Small intestine (tissue), 7 donors: ENCODE measurements at regions not wholly inside any gene's neighbourhood (a gene's known extent, or its start where the extent isn't known, plus 50 kb on each side); places are given as distances from the start of the nearest gene placed in this dataset.

Source experiments
- DNase-seq, 2 donors: peaks; one replicate each; pipeline versions ENCODE4 v3.0.0 to v3.0.0-alpha.2; 2013
- FAIRE-seq: peaks from 2 replicates; lab custom pipeline; 2012; peaks lifted over from hg19 to GRCh38; lab: Jason Lieb, UNC
- H3K27ac ChIP-seq, 3 donors: one replicate each; pipeline ENCODE4 v1.5.1; 2013; ENCODE audit warnings: low read length in 2 of 3, mild to moderate bottlenecking in 2 of 3, control low read depth in 1 of 3, inconsistent platforms in 1 of 3, low read depth in 1 of 3, moderate library complexity in 1 of 3
- H3K27me3 ChIP-seq, 3 donors: one replicate each; pipeline ENCODE4 v1.6.1; 2013; ENCODE audit warnings: low read length in 3 of 3, inconsistent platforms in 1 of 3; ENCODE audit not compliant: control insufficient read depth in 3 of 3, insufficient read depth in 3 of 3
- H3K36me3 ChIP-seq, 3 donors: one replicate each; pipeline ENCODE4 v1.6.1; 2013; ENCODE audit warnings: low read length in 3 of 3, inconsistent platforms in 1 of 3, low read depth in 1 of 3, mild to moderate bottlenecking in 1 of 3, moderate library complexity in 1 of 3; ENCODE audit not compliant: control insufficient read depth in 3 of 3, insufficient read depth in 2 of 3
- H3K4me1 ChIP-seq, 3 donors: one replicate each; pipeline ENCODE4 v1.6.1; 2013; ENCODE audit warnings: low read length in 2 of 3, inconsistent platforms in 1 of 3, low read depth in 1 of 3, mild to moderate bottlenecking in 1 of 3, moderate library complexity in 1 of 3; ENCODE audit not compliant: control insufficient read depth in 3 of 3, insufficient read depth in 2 of 3
- H3K4me3 ChIP-seq, 3 donors: one replicate each; pipeline ENCODE4 v1.5.1; 2013; ENCODE audit warnings: low read length in 3 of 3, control low read depth in 1 of 3, inconsistent platforms in 1 of 3, low read depth in 1 of 3, mild to moderate bottlenecking in 1 of 3, moderate library complexity in 1 of 3
- H3K9me3 ChIP-seq, 2 donors: one replicate each; pipeline ENCODE4 v1.6.1; 2013; ENCODE audit warnings: low read depth in 1 of 2, low read length in 1 of 2; ENCODE audit not compliant: control insufficient read depth in 2 of 2, insufficient read depth in 1 of 2
- WGBS, 3 donors: extraction: QIAGEN DNeasy Blood & Tissue Kit; methylation state at CpG; one replicate each; pipeline ENCODE4 v1.1.7; 2013; 5-methylcytosine and 5-hydroxymethylcytosine counted together
- donor health status: healthy with polysubstance abuse.
- donor health status: control.
- donor health status: control.
- donor health status: Bipolar disorder and iron deficiency.
- donor health status: healthy.

- no peaks in the 10 kb centered on the region for H3K36me3 ChIP-seq
- 56 to 75% (median 59%) methylated on average over 4 of the region's 4 CpGs for WGBS, 3 donors
- FAIRE-seq (no peak), DNase-seq (no peak)
- H3K4me3 ChIP-seq = no peak overlapping the region
- H3K27me3 ChIP-seq = no peaks in the 10 kb centered on the region
- H3K4me1 ChIP-seq = no peaks in the 10 kb centered on the region
- H3K27ac ChIP-seq = no peak overlapping the region
- H3K9me3 ChIP-seq = no peaks in the 10 kb centered on the region
These were observed 106.5 kb downstream of the CDH26 start for GRCh38 chr20:60064554-60065196.

GRCh38 chr20:60065741-60066437 is 107.7 kb downstream of the CDH26 start:
- H3K4me3 ChIP-seq = no peak overlapping the region
- no peak for DNase-seq
- 78 to 86% (median 80%) methylated on average over 9 of the region's 9 CpGs for WGBS, 3 donors
- no peaks in the 10 kb centered on the region for H3K36me3 ChIP-seq
- FAIRE-seq = no peak
- H3K27me3 ChIP-seq = peaks cover 0 to 4% (median 0%) of the 10 kb centered on the region in 3 donors
- H3K4me1 ChIP-seq = no peaks in the 10 kb centered on the region
- no peak overlapping the region for H3K27ac ChIP-seq
- H3K9me3 ChIP-seq = no peaks in the 10 kb centered on the region

DNA sequence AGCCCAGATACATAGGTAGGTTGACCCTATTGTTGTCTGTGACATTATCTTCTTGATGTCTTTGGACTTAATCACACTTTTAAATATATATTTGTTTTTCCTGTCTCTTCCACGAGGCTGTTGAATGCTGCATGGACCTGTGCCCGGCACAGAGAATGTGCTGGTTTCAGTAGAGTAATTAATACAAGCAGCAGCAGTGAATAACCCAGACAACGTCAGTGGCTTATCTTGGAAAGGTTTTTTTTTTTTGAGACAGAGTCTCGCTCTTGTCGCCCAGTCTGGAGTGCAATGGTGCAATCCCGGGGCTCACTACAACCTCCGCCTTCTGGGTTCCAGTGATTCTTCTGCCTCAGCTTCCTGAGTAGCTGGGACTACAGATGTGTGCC is 108.2 kb downstream of the CDH26 start:
- 35 to 58% (median 39%) methylated on average over 7 of the region's 7 CpGs for WGBS, 3 donors
- H3K27me3 ChIP-seq = peaks cover 0 to 4% (median 0%) of the 10 kb centered on the region in 3 donors
- FAIRE-seq (no peak), DNase-seq (no peak)
- H3K9me3 ChIP-seq = no peaks in the 10 kb centered on the region
- H3K4me1 ChIP-seq = no peaks in the 10 kb centered on the region
- H3K4me3 ChIP-seq = no peak overlapping the region
- no peaks in the 10 kb centered on the region for H3K36me3 ChIP-seq
- H3K27ac ChIP-seq = no peak overlapping the region

DNA sequence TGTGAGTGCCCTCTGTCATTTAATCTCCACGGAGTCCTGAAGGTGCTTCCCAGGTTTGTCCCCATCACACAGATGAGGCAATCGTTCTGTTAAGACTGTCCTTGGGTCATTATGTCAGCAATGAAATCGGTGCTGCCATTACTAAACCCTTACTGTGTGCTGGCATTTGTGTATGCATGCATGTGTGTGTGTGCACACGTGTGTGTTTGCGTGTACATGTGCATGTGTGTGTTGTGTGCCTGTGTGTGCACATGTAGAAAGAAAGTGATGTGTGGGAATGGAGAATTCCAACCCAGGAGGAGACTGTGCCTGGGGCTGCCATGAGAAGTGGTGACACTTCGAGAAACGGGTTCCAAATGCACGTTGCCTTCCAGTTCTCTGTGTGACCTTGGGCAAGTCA is 110.3 kb downstream of the CDH26 start:
- H3K27me3 ChIP-seq = peaks cover 0 to 4% (median 0%) of the 10 kb centered on the region in 3 donors
- FAIRE-seq (no peak), DNase-seq (no peak)
- 73 to 86% (median 76%) methylated on average over 8 of the region's 8 CpGs for WGBS, 3 donors
- no peaks in the 10 kb centered on the region for H3K4me1 ChIP-seq
- H3K36me3 ChIP-seq = no peaks in the 10 kb centered on the region
- H3K4me3 ChIP-seq = no peak overlapping the region
- H3K27ac ChIP-seq = no peak overlapping the region
- peaks cover 0 to 3% of the 10 kb centered on the region in 2 donors for H3K9me3 ChIP-seq

DNA sequence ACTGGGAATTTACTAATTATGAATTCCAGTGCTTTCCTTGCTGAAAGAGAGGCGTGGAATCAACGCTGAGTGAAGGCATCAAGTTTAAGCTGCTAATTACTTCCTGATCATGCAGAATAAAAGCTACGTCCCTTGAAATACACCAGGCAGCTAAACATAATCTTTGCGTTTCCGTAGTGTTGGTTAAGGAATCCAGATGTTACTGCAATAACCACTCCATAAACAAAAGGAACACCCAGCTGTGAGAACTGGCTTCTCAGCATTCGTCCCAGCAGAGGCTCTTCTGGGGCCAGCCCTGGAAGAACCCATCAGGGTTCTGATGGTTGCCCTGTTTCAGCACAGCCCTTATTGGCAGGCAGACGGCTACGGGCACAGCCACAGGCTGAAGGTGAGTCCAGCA is 111.4 kb downstream of the CDH26 start:
- whole genome bisulfite sequencing, 3 donors = 59 to 66% (median 61%) methylated on average over 8 of the region's 8 CpGs
- no peak for FAIRE-seq
- no peaks in the 10 kb centered on the region for H3K36me3 ChIP-seq

GRCh38 chr20:60070791-60071190 is 112.6 kb downstream of the CDH26 start:
- H3K9me3 ChIP-seq = peaks cover 0 to 3% of the 10 kb centered on the region in 2 donors
- H3K27ac ChIP-seq = no peak overlapping the region
- peaks cover 0 to 4% (median 0%) of the 10 kb centered on the region in 3 donors for H3K27me3 ChIP-seq
- 65 to 83% (median 69%) methylated on average over 4 of the region's 4 CpGs for WGBS, 3 donors
- FAIRE-seq = no peak
- no peaks in the 10 kb centered on the region for H3K4me1 ChIP-seq
- no peak overlapping the region for H3K4me3 ChIP-seq
- DNase-seq = no peak
- no peaks in the 10 kb centered on the region for H3K36me3 ChIP-seq

More for the DNA sequence above, 111.4 kb downstream of the CDH26 start:
- Histone ChIP-seq H3K9me3 (peaks cover 0 to 3% of the 10 kb centered on the region in 2 donors), H3K27me3 (peaks cover 0 to 4% (median 0%) of the 10 kb centered on the region in 3 donors), H3K27ac (no peak overlapping the region), H3K4me1 (no peaks in the 10 kb centered on the region), H3K4me3 (no peak overlapping the region)
- no peak for DNase-seq

- 79 to 90% (median 82%) methylated on average over 2 of the region's 2 CpGs for WGBS, 3 donors
- Histone ChIP-seq H3K36me3 (no peaks in the 10 kb centered on the region), H3K9me3 (peaks cover 0 to 3% of the 10 kb centered on the region in 2 donors), H3K4me1 (no peaks in the 10 kb centered on the region), H3K27me3 (peaks cover 0 to 4% (median 0%) of the 10 kb centered on the region in 3 donors), H3K27ac (no peak overlapping the region), H3K4me3 (no peak overlapping the region)
- FAIRE-seq (no peak), DNase-seq (no peak)
These were observed 113.7 kb downstream of the CDH26 start for GRCh38 chr20:60071965-60072364.

GRCh38 chr20:60073086-60073485 is 114.9 kb downstream of the CDH26 start:
- H3K4me3 ChIP-seq = no peak overlapping the region
- H3K9me3 ChIP-seq = peaks cover 0 to 3% of the 10 kb centered on the region in 2 donors
- no peak for FAIRE-seq
- no peak for DNase-seq
- WGBS, 3 donors = 79 to 88% (median 80%) methylated on average over 6 of the region's 6 CpGs
- H3K27ac ChIP-seq = no peak overlapping the region
- H3K27me3 ChIP-seq = peaks cover 0 to 4% (median 0%) of the 10 kb centered on the region in 3 donors
- H3K36me3 ChIP-seq = no peaks in the 10 kb centered on the region
- H3K4me1 ChIP-seq = no peaks in the 10 kb centered on the region
